K562 (cell line): ENCODE measurements at regions not wholly inside any gene's neighbourhood (a gene's known extent, or its start where the extent isn't known, plus 50 kb on each side); places are given as distances from the start of the nearest gene placed in this dataset.
A peak's percentile ranks its signal among the peaks of the same experiment; 100 is the strongest.

Experiments used
- GATAD2B ChIP-seq: fragments of 450-650 bp; IDR thresholded peaks from 2 replicates; pipeline ENCODE4 v1.6.1; 2017; ENCODE audit warnings: mild to moderate bottlenecking, borderline replicate concordance
- HSF4 ChIP-seq: fragments of 250-450 bp; sonication (Bioruptor Pico); IDR thresholded peaks from 2 replicates; pipeline ENCODE4 v2.1.2; 2022; ENCODE audit warnings: mild to moderate bottlenecking, moderate library complexity, borderline replicate concordance
- KDM1A ChIP-seq, 2 experiments: fragments of 450-650 bp; IDR thresholded peaks; 2 replicates each; pipeline ENCODE4 v1.6.1; 2016; ENCODE audit warnings: mild to moderate bottlenecking in 2 of 2
- RBM22 ChIP-seq: fragments of 200-400 bp; formaldehyde crosslinking; IDR thresholded peaks from 2 replicates; pipeline ENCODE4 v1.6.1; 2018; ENCODE audit warnings: low read length, low read depth; ENCODE audit not compliant: poor library complexity, severe bottlenecking
- SMC3 ChIP-seq: conservative IDR thresholded peaks from 2 replicates; pipeline ENCODE4 v1.6.1; 2011; ENCODE audit warnings: low read depth, low read length, improper control_type of control experiment; ENCODE audit not compliant: insufficient read depth
- ZNF175 ChIP-seq: fragments of 200-800 bp; sonication (Bioruptor generic); IDR thresholded peaks from 2 replicates; pipeline ENCODE4 v1.6.1; 2016; ENCODE audit warnings: low read depth, mild to moderate bottlenecking, missing genetic modification characterization, missing compliant biosample characterization
- ZNF695 ChIP-seq: fragments of 450-650 bp; formaldehyde crosslinking; IDR thresholded peaks from 2 replicates; pipeline ENCODE4 v1.4.0; 2020; ENCODE audit warnings: mild to moderate bottlenecking, moderate library complexity
- TF ChIP-seq, protein P1 (sequence below): IDR thresholded peaks from 3 replicates; pipeline ENCODE4 v1.6.1; 2011; ENCODE audit warnings: borderline replicate concordance, mild to moderate bottlenecking, moderate library complexity; ENCODE audit not compliant: insufficient read length; ENCODE audit errors: extremely low read depth
- TF ChIP-seq, protein P2 (sequence below): fragments of 200-600 bp; sonication (generic); IDR thresholded peaks from one replicate; pipeline ENCODE4 v1.6.1; 2012; ENCODE audit warnings: mild to moderate bottlenecking, low read depth, low read length, inconsistent platforms
- TF ChIP-seq, protein P3 (sequence below): sonication (generic); formaldehyde crosslinking; IDR thresholded peaks from 2 replicates; pipeline ENCODE4 v1.9.0; 2022; ENCODE audit warnings: mild to moderate bottlenecking, missing genetic modification reagents

DNA sequence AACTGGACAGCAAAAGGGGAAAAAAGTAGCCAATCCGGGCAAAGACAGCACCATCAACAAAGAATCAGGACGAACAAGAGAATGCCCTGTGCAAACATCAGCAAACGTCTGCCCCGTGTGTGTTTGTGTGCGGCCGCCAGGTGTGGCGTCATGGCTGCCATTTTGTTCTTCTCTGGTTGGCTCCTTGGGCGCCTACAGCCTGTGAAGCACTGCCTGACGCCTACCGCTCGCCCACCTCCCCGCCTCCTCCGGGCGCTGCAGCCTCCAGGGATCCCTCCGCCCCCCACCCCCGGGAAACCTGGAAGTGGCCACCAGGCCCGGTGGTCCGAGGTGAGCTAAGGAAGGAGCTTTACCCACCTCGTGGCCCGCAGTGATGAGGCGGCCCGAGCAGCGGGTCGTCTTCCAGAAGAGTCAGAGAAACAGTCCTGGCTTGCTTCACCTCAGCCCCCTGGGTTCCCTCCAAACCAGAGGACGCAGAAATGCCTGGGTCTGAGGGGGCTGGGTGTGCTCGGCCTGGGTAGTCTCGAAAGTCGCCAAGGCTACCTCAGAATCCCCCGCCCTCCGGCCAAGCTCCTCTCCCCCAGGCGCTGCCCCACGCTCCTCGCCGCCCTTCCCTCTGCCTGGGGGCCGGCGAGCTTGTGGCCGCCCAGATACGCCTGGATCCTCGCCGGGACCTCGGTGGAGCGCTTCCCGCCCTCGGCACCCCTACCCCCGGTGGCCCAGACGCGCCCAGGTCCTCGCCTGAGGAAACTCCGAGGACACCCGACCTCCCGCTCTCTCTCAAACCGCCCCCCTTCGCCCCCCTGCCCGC is 61.8 kb upstream of the IL6 start (continued):
- TF ChIP-seq, protein P1, sequence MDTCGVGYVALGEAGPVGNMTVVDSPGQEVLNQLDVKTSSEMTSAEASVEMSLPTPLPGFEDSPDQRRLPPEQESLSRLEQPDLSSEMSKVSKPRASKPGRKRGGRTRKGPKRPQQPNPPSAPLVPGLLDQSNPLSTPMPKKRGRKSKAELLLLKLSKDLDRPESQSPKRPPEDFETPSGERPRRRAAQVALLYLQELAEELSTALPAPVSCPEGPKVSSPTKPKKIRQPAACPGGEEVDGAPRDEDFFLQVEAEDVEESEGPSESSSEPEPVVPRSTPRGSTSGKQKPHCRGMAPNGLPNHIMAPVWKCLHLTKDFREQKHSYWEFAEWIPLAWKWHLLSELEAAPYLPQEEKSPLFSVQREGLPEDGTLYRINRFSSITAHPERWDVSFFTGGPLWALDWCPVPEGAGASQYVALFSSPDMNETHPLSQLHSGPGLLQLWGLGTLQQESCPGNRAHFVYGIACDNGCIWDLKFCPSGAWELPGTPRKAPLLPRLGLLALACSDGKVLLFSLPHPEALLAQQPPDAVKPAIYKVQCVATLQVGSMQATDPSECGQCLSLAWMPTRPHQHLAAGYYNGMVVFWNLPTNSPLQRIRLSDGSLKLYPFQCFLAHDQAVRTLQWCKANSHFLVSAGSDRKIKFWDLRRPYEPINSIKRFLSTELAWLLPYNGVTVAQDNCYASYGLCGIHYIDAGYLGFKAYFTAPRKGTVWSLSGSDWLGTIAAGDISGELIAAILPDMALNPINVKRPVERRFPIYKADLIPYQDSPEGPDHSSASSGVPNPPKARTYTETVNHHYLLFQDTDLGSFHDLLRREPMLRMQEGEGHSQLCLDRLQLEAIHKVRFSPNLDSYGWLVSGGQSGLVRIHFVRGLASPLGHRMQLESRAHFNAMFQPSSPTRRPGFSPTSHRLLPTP: no peak
- TF ChIP-seq RBM22 (peak; percentile 68), GATAD2B (no peak), ZNF175 (CRISPR knock-in tag) (peak; percentile 88), KDM1A (IDR thresholded peaks at IDR 0.05) (no peak), HSF4 (CRISPR knock-in tag) (no peak), SMC3 (no peak), ZNF695 (CRISPR knock-in tag) (no peak)
- TF ChIP-seq, protein P2, sequence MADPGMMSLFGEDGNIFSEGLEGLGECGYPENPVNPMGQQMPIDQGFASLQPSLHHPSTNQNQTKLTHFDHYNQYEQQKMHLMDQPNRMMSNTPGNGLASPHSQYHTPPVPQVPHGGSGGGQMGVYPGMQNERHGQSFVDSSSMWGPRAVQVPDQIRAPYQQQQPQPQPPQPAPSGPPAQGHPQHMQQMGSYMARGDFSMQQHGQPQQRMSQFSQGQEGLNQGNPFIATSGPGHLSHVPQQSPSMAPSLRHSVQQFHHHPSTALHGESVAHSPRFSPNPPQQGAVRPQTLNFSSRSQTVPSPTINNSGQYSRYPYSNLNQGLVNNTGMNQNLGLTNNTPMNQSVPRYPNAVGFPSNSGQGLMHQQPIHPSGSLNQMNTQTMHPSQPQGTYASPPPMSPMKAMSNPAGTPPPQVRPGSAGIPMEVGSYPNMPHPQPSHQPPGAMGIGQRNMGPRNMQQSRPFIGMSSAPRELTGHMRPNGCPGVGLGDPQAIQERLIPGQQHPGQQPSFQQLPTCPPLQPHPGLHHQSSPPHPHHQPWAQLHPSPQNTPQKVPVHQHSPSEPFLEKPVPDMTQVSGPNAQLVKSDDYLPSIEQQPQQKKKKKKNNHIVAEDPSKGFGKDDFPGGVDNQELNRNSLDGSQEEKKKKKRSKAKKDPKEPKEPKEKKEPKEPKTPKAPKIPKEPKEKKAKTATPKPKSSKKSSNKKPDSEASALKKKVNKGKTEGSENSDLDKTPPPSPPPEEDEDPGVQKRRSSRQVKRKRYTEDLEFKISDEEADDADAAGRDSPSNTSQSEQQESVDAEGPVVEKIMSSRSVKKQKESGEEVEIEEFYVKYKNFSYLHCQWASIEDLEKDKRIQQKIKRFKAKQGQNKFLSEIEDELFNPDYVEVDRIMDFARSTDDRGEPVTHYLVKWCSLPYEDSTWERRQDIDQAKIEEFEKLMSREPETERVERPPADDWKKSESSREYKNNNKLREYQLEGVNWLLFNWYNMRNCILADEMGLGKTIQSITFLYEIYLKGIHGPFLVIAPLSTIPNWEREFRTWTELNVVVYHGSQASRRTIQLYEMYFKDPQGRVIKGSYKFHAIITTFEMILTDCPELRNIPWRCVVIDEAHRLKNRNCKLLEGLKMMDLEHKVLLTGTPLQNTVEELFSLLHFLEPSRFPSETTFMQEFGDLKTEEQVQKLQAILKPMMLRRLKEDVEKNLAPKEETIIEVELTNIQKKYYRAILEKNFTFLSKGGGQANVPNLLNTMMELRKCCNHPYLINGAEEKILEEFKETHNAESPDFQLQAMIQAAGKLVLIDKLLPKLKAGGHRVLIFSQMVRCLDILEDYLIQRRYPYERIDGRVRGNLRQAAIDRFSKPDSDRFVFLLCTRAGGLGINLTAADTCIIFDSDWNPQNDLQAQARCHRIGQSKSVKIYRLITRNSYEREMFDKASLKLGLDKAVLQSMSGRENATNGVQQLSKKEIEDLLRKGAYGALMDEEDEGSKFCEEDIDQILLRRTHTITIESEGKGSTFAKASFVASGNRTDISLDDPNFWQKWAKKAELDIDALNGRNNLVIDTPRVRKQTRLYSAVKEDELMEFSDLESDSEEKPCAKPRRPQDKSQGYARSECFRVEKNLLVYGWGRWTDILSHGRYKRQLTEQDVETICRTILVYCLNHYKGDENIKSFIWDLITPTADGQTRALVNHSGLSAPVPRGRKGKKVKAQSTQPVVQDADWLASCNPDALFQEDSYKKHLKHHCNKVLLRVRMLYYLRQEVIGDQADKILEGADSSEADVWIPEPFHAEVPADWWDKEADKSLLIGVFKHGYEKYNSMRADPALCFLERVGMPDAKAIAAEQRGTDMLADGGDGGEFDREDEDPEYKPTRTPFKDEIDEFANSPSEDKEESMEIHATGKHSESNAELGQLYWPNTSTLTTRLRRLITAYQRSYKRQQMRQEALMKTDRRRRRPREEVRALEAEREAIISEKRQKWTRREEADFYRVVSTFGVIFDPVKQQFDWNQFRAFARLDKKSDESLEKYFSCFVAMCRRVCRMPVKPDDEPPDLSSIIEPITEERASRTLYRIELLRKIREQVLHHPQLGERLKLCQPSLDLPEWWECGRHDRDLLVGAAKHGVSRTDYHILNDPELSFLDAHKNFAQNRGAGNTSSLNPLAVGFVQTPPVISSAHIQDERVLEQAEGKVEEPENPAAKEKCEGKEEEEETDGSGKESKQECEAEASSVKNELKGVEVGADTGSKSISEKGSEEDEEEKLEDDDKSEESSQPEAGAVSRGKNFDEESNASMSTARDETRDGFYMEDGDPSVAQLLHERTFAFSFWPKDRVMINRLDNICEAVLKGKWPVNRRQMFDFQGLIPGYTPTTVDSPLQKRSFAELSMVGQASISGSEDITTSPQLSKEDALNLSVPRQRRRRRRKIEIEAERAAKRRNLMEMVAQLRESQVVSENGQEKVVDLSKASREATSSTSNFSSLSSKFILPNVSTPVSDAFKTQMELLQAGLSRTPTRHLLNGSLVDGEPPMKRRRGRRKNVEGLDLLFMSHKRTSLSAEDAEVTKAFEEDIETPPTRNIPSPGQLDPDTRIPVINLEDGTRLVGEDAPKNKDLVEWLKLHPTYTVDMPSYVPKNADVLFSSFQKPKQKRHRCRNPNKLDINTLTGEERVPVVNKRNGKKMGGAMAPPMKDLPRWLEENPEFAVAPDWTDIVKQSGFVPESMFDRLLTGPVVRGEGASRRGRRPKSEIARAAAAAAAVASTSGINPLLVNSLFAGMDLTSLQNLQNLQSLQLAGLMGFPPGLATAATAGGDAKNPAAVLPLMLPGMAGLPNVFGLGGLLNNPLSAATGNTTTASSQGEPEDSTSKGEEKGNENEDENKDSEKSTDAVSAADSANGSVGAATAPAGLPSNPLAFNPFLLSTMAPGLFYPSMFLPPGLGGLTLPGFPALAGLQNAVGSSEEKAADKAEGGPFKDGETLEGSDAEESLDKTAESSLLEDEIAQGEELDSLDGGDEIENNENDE: no peak
- TF ChIP-seq, protein P3, sequence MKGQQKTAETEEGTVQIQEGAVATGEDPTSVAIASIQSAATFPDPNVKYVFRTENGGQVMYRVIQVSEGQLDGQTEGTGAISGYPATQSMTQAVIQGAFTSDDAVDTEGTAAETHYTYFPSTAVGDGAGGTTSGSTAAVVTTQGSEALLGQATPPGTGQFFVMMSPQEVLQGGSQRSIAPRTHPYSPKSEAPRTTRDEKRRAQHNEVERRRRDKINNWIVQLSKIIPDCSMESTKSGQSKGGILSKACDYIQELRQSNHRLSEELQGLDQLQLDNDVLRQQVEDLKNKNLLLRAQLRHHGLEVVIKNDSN (CRISPR knock-in tag): no peak
